Right lung (tissue), 2 donors: ENCODE measurements at regions not wholly inside any gene's neighbourhood (a gene's known extent, or its start where the extent isn't known, plus 50 kb on each side); places are given as distances from the start of the nearest gene placed in this dataset.
"Not testable (repeated sequence)": the region's sequence is repeated elsewhere in the genome, so short reads cannot be mapped to it uniquely, and the experiment has no call there.

ENCODE experiments used
- DNase-seq, 2 donors: peaks; one replicate each; pipeline ENCODE4 v3.0.0-alpha.2; 2013

GRCh38 chr17:51347851-51348584 lies 87.7 kb downstream of the UTP18 start:
- DNase-seq: no peak

GRCh38 chr17:51351080-51351479 lies 90.7 kb downstream of the UTP18 start:
- no peak for DNase-seq

GRCh38 chr17:51351890-51352289 lies 91.5 kb downstream of the UTP18 start:
- DNase-seq: peak; percentile 78 to 86

DNA sequence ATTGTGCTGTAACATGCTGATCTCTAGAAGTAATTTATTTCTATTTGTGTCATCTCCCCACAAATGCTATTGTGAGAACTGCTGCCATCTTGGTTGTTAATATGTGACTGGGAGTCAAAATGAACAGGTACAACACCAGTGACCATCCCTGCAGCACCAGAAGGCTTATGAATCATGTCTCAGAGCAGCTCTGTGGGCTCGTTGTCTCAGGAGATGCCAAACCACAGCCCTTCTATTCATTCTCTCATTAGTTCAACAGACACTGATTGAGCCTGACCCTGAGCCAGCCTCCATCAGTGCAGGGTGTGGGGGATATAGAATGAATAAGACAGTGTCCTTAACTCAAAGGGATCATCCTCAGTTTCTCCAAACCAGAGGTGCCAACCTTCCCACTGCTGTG lies 92.5 kb downstream of the UTP18 start:
- no peak for DNase-seq

DNA sequence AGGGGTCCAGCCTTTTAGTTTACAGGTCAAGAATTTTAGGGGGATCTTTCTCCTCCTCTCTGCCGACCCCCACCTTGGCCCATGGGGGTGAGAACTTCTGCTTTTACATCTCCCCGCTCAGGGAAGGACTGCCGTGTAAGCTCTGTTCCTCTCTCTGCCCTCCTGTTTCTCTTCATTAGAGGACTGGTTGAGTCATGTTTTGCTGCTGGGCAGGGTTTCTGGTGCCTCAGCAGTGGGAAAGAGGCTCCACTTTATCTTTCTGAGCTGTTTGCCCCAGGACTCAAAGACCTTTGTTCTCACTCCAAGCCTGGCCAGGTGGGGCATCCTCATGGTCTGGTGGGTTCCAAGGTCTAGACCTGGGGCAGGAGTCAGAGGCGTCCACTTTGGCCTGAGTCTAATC lies 93.0 kb downstream of the UTP18 start:
- DNase-seq: no peak

GRCh38 chr17:51354936-51355335 lies 94.6 kb downstream of the UTP18 start:
- DNase-seq: no peak

- no peak for DNase-seq
Measured at GRCh38 chr17:51355441-51356410, 95.4 kb downstream of the UTP18 start.

GRCh38 chr17:51359055-51359454 lies 98.7 kb downstream of the UTP18 start:
- no peak for DNase-seq

GRCh38 chr17:51362811-51363585 lies 102.7 kb downstream of the UTP18 start:
- peak in 1 of 2 donors; percentile 20 for DNase-seq

DNA sequence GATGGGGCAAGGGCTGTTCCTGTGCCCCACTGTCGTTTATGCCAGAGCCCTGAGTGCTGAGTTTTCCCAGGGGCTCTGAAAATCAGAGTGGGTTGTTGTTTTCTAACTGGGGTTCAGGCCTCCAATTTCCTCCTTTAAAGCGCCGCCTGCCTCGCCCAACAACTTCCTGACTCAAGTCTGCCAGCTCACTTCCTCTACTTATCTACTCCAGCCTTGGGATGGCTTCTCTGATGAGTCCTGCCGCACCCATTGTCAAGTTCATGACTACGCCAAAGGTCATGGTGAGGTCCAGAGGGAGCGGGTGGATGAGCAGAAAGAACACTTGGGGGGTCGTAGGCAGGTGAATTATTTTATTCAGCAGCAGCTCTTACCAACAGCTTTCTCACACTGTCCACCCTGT lies 104.7 kb downstream of the UTP18 start:
- no peak for DNase-seq

- no peak for DNase-seq
Measured at GRCh38 chr17:51366866-51367265, 106.5 kb downstream of the UTP18 start.

- not testable (repeated sequence) for DNase-seq
Measured at GRCh38 chr17:51367836-51368235, 107.5 kb downstream of the UTP18 start.

DNA sequence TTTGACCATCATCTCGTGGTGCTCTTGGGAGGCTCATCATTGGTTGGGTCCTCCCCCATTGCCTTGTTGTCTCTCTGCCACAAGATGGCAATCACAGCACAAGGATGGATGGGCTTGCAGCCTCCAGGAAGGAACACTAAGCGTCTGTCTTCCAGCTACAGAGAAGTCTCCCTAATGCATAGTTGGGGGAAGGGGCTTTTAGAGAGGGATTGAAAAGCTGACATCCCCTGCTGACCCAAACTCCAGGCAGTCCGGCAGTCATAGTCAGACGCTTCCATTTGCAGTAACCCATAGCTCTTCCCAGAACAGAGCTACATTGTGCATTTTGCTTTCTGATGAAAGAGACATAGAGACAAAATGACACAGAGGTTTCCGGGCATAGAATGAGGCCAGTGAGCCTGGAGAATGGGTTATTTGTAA lies 111.4 kb downstream of the UTP18 start:
- peak in 1 of 2 donors; percentile 35 for DNase-seq

- DNase-seq: no peak
Measured at GRCh38 chr17:51372345-51373004, 112.1 kb downstream of the UTP18 start.

GRCh38 chr17:51373489-51374152 lies 113.3 kb downstream of the UTP18 start:
- DNase-seq: no peak

DNA sequence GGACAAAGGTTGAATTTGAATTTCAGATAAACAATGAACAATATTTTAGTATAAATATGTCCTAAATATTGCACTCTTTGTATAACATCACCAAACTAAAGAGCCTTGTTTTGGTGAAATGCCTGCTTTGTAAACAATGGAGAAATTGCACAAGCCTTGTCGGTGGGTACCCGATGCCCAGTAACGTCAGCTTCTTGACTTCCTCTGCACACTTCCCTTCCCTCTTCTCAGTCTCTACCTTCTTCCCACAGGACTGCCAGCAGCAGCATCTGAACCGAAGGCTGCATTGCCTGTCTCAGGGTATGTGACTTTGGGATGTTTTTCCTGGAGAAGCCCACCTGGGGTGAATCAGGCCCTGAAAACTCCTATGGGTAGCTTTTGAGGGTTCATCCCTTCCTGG lies 113.9 kb downstream of the UTP18 start:
- DNase-seq: no peak

GRCh38 chr17:51375771-51376170 lies 115.4 kb downstream of the UTP18 start:
- DNase-seq: no peak

DNA sequence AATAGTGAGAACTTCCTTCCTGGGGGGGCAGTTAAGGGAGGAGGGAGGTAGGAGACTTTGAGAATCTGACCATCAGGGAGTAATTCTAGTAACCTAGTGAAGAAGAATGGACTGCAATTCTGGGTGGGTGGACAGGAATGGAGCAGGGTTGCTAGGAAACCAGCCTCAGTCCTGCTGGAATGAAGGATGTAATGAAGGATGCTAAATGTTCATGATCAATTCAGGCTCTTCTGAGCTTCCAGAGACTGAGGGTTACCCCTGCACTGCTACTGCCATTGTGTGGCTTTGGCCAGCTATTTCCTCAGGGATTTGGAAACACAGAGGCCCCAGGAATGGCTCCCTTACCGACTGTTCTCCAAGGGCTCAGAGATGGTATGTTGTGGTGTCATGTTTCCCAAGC lies 116.4 kb downstream of the UTP18 start:
- no peak for DNase-seq

GRCh38 chr17:51381262-51381661 lies 120.9 kb downstream of the UTP18 start:
- no peak for DNase-seq

- DNase-seq: no peak
Measured at GRCh38 chr17:51385208-51385607, 124.9 kb downstream of the UTP18 start.

DNA sequence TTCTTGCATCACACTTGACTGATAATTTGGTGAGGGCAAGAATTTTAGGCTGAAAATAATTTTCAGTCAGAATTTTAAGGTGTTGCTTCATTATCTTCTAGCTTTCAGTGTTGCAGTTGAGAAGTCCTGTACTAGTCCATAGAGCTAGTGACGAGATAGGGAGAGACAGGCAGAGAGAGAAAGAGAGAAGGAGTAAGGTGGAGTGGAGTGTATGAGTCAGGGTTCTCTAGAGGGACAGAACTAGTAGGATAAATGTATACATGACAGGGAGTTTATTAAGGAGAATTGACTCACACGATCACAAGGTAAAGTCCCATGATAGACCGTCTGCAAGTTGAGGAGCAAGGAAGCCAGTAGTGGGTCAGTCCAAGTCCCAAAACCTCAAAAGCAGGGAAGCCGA lies 127.2 kb downstream of the UTP18 start:
- DNase-seq: no peak
